NCI-H2171 treated with DMSO at 0.1 percent for 48 hours (cell line): ENCODE measurements at regions not wholly inside any gene's neighbourhood (a gene's known extent, or its start where the extent isn't known, plus 50 kb on each side); places are given as distances from the start of the nearest gene placed in this dataset.
"Not testable (repeated sequence)": the region's sequence is repeated elsewhere in the genome, so short reads cannot be mapped to it uniquely, and the experiment has no call there.

Source experiments
- DNase-seq: peaks from one replicate; lab custom pipeline; 2025; lab: John Stamatoyannopoulos, UW

DNA sequence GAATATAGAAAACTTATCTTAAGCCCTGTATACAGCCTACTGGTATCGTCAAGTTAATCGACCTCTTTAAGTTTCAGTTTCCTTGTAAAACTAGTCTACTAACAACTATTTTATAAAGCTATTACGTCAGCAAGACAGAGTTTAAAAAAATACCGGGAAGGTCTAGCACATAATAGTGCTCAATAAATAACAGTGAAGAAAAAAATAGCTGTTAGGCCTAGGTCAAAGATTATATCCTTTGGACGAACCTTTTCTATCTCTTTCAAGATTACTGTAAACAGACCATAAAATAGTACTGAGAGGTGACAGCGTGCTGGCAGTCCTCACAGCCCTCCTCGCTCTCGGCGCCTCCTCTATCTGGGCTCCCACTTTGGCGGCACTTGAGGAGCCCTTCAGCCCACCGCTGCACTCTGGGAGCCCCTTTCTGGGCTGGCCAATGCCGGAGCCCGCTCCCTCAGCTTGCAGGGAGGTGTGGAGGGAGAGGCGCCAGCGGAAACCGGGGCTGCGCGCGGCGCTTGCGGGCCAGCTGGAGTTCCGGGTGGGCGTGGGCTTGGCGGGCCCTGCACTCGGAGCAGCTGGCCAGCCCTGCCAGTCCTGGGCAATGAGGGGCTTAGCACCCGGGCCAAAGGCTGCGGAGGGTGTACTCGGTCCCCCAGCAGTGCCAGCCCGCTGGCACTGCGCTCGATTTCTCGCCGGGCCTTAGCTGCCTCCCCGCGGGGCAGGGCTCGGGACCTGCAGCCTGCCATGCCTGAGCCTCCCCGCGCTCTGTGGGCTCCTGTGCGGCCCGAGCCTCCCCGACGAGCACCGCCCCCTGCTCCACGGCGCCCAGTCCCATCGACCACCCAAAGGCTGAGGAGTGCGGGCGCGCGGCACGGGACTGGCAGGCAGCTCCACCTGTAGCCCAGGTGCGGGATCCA is 119.1 kb upstream of the HSF2 start:
- not testable (repeated sequence) for DNase-seq

DNA sequence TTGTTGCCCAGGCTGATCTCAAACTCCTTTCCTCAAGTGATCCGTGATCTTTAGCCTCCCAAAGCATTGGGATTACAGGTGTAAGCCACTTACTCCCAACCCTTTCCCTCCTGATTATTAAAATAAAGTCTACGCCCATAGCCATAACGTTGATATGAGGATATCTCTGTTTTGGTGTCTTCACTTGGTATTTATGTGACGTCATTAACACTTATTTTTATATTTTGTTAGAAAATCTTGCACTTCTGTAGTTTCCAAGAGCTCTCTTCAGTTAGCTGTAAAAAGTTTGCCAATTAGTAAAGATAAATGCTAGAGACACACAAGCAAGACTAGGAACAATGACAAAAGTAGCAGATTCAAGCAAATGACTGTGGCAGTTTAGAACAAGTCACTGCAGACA is 115.6 kb upstream of the HSF2 start:
- DNase-seq: no peak

DNA sequence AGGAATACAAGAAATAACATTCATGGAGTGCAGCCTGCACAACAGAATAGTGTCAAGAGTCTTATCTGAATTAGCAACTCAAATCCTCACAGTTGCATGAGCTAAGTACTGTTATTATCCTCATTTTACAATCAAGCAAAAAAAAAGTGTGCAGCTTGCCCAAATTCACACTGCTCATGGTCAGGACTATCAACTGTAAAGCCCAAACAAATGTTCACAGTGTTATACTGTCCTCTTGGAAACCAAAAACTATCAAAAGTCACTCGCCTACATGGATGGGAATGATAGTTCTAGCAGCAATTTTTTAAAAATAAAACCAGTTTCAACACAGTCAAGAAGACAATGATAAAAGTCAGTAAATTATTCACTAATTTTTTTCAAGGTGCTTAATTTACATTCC is 114.6 kb upstream of the HSF2 start:
- no peak for DNase-seq

DNA sequence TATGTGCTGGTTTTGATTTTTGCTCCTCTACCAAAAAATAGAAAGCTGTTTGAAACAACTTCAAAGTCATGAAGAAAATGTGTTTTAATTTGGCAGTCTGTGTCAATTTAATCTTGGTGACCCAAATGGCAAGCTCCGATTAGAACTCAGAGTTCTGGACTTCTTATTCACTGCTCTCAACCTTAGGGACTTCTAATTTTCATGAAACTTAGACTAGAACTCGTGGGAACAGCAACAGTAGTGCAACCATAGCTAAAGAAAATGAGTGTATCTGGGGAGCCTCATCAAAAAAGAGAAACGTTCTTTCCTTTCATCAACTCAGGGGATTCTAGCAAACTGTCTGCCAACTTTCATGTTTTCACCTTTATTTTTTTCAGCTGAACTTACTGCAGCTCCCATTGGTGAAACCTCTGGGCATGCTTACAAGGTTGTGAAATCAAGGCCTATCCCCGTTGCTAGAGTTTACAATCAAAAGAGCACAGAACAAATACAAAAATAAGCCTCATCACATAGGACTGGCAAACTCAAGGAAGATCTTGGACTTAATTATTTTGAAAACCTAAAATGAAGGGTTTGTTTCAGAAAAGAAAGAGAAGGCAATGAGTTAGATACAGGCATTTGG is 114.0 kb upstream of the HSF2 start:
- no peak for DNase-seq

DNA sequence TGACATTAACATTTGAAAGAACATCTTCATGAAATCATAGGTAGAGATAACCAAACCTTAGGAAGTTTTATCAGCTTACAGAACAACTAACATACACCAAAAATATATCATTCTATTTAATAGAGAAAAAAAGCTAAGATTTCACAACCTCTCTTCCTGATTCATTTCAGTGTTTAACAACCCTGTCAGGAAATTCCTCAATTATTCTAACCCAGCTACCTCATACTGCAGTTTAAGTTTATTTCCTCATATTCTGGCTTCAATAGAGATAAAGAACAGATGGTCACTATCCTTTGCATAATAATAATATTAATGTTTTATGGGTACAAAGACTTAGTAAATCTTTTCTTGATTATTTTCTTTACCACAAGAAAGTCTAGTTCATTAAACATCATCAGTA is 112.9 kb upstream of the HSF2 start:
- DNase-seq: no peak

DNA sequence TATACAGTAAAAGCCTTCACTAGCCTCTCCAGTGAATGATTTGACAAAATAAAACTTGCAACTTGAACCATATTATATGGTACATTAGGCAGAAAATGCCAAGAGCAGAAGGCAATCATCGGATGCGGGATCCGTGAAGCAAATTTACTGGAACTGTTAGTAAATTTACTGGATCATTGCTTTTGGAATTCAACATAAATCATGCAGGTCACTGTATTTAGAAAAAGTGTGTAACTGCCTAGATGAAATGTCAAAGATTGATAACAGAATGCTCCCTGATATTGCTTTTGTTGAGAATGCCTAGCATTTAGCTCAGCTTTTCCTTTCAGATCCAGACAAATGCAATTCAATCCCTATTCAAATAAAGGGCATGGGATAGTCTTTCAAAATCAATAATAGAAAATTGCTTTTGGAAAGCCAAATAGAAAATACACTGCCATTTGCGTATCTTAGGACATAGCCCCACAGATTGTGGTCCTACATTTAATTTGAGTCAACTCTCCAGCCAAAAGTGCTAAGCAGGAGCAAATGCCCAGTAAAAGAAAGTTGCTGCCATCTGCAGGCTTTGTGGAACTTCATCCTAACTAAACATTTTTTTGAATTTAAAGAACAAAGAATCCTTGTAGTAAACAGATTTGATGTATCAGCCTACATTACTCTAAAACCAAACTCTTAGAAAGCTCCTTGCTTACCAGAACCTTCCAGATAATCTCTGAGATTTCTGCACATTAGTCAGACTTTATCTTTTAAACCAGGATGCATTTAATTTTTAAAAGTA is 109.5 kb upstream of the HSF2 start:
- peak; percentile 26 for DNase-seq

DNA sequence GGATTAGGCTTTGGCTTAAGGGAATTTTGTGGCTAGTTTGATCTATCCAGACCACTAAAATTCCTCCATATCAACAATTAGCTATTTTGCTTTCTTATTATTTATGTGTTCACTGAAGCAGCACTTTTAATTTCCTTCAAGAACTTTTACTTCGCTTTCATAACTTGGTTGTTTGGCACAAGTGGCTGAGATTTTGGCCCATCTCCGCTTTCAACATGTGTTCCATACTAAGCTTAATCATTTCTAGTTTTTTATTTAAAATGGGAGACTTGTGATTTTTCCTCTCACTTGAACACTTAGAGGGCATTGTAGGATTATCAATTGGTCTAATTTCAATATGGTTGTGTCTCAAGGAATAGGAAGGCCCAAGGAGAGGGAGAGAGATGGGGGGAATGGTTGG is 102.4 kb upstream of the HSF2 start:
- DNase-seq: no peak

DNA sequence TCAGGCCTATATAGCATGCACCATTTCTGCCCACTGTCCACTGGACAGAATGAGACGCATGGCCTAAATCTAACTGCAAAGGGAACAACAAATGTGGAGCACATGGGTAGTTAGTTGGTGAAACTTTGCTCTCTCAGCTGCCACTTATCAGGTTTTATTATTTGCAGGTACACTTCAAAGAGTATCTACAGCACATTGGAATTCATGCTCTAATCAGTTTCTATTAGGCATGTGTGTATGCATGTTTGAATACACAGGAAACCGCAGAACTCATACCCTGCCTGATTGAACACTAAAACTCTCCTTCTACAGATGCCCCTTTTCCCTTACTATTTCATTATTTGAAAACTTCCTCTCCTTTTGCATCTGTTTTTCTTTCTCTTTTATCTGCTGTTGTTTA is 97.4 kb upstream of the HSF2 start:
- DNase-seq: no peak

DNA sequence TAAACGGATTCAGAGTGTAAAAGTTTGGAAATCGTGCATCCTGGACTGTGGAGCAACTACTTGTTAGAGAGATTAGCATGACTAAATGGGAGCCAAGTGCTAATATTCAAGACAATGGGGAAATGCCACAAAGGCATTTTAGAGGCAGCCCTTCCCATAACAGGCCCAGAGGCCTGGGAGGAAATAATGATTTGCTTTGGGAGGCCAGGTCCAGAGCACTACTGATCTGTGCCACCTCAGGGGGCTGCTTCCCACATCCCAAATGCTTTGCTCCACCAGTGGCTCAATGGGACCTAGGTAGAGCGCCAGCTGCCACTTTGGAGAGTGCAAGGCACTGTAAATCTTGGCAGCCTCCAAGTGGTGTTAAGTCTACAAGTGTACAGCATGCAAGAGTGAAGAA is 91.9 kb upstream of the HSF2 start:
- no peak for DNase-seq

DNA sequence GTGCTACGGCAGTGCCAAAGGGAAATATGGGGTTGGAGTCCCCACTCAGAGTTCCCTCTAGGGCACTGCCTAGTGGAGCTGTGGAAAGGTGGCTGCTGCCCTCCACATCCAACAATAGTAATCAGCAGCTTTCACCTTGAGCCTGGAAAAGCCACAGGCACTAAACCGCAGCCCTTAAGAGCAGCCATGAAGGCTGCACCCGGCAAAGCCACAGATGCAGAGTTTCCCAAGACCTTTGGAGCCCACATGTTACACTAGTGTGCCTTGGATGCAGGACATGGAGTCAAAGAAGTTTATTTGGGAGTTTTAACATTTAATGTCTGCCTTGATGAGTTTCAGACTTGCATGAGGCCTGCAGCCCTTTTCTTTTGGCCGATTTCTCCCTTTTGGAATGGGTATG is 91.4 kb upstream of the HSF2 start:
- no peak for DNase-seq

DNA sequence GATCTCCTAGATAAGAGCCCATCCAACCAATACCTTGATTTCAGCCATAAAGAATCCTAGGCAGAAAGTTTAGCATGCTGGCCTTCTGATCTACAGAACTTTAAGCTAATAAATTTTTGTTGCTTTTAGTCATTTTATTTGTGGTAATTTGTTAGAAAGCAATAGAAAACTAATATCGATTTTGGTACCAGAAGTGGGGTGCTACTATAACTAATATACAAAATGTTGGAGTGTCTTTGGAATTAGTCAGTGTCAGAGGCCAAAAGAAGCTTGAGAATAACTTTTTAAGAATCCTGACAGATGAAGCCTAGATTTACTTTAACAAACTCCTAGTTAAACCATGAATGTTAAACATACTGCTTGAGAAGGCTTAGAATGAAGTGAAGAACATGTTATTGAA is 83.6 kb upstream of the HSF2 start:
- DNase-seq: no peak

DNA sequence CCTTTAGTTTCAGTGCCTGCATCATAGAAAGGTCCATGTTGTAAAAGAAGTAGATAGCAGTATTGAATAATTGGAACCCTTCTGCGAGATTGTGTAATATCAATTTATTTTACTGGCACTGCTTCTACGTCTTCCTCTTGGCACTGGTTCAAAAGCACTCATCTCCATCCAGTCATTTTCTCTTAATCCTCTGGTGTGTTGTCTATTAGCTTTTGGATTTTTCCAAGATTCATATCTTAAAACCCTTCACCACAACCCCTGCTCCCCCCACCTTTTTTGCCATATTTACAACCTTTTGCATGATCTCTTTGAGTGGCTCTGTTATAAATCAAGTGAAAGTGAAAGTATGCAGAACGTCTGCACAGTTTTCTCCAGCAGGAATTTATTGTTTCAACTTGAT is 76.6 kb upstream of the HSF2 start:
- no peak for DNase-seq

DNA sequence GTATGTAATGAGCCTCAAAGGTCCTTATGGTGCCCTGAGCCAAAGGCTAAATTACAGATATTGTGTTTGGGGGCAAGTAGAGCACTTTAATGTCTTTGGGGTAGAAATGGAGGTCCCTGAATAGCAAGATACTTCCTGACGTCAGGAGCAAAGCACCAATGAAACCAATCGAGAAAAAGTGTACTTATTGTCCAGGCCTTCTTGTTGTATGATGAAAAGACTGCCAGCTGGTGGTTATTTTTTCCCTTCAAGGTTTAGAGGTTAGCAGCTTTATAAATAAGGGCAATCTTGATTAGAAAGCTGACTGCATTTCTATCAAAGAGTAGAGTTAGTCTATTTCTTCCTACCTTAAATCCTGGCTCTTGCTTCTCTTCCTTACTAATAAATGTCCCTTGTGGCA is 76.1 kb upstream of the HSF2 start:
- DNase-seq: no peak

DNA sequence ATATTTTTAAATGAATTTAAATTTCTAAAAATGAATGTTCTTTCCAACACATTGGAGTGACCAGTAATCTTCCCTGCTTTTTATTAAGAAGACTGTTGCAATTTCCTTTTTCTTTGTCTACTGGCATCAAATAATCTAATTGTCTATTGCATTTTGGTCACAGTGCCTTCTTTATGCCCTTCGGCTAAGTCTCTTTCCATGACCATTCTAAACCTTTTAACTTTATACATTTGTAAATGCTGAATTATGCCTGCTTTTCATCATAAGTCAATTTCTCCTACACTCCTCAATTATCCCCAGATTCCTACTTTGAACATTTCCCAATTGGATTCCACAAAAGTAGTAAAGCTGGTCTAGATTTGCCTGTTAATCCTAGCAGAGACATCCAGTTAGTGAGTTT is 69.1 kb upstream of the HSF2 start:
- no peak for DNase-seq

DNA sequence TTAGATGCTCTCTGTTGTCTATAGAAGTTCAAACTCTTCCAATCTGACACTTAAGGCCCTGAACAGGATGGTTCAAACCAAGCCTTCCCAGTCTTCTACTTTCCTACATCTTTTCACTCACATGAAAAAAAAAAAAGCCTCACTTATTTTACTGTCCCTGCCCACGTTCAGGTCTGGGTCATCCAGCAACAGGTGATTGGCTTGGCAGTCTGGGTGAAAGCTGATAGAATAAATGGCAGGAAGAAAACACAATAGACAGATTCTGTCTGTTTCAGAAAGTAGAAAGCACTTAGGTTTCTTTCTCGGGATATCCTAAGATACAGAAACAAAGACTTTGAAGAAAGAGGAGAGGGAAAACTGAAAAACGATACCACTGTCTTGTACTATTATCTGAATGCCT is 61.8 kb upstream of the HSF2 start:
- DNase-seq: no peak

DNA sequence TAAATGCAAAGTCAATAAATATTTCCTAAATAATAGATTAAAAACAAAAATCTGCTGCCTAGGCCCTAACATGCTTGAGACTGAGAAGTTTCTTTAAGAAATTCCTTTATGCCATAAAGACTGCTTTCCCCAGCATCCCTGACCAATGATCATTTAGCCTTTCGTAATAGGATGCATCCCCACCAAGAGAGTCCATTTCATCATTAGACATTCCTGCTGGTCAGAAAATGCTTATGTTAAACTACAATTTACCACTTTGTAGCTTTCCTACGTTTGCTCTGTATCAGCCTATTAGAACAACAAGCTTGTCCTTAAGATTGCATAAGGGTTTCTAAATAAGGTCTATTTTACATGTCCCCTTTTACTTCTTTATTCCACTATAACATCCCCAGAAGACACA is 59.8 kb upstream of the HSF2 start:
- no peak for DNase-seq

DNA sequence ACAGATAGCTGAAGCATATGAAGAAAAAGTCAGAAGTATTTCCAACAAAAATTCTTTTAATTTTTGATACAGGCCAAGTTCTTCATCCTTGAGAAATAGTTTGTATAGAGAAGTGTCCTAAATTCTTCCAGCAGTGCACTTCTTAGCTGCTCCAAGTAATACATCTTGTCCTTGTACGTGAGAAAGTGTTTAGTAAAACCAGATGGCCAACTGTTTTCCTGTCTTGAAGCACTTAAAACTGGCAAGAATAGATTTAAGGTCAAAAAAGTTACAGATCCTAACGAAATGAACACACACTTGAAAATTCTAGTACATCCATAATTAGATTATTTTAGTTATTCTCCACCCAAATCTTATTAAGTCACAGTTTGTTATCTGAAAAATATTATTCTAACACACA is 52.2 kb upstream of the HSF2 start:
- no peak for DNase-seq

DNA sequence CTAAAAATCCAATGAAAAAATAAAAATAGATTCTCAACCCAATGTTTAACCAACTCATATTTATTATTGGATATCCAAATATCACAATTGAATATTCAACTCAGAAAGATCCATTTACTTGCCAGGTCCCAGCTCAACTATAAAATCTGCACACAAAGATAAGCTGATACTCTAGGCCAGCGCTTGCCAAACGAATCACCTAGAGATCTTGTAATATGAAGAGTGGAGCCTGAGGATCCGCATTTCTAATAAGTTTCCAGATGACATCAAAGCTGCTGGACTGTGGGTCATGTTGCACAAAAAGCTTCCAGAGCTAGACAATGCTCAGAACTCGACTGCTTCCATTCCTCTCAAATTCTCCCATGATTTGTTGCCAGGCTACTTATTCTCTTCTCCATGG is 51.7 kb upstream of the HSF2 start:
- DNase-seq: no peak
